HG03135 (cell line): ENCODE measurements at regions not wholly inside any gene's neighbourhood (a gene's known extent, or its start where the extent isn't known, plus 50 kb on each side); places are given as distances from the start of the nearest gene placed in this dataset.
"Not testable (repeated sequence)": the region's sequence is repeated elsewhere in the genome, so short reads cannot be mapped to it uniquely, and the experiment has no call there.

Experiments
- ATAC-seq: cut with Tn5 transposase; IDR thresholded peaks from one replicate; pipeline ENCODE4 v1.9.1; 2021; ENCODE audit warnings: mild to moderate bottlenecking, moderate library complexity; ENCODE audit not compliant: unreplicated experiment

GRCh38 chr5:82522897-82523296 lies 244.7 kb upstream of the RPS23 start:
- ATAC-seq, result no peak

- ATAC-seq, result no peak
Measured at GRCh38 chr5:82521431-82522051, 243.4 kb upstream of the RPS23 start.

- ATAC-seq, result no peak
Measured at GRCh38 chr5:82519558-82519957, 241.4 kb upstream of the RPS23 start.

- no peak for ATAC-seq
Measured at GRCh38 chr5:82517544-82518075, 239.5 kb upstream of the RPS23 start.

GRCh38 chr5:82513738-82514137 lies 235.6 kb upstream of the RPS23 start:
- ATAC-seq, result no peak

- no peak for ATAC-seq
Measured at GRCh38 chr5:82512025-82512424, 233.9 kb upstream of the RPS23 start.

- ATAC-seq, result no peak
Measured at GRCh38 chr5:82511134-82511533, 233.0 kb upstream of the RPS23 start.

GRCh38 chr5:82509762-82510161 lies 231.6 kb upstream of the RPS23 start:
- ATAC-seq, result no peak

GRCh38 chr5:82506390-82506789 lies 228.2 kb upstream of the RPS23 start:
- ATAC-seq, result not testable (repeated sequence)

GRCh38 chr5:82499725-82500244 lies 221.6 kb upstream of the RPS23 start:
- no peak for ATAC-seq

- no peak for ATAC-seq
Measured at GRCh38 chr5:82497242-82497641, 219.1 kb upstream of the RPS23 start.

- no peak for ATAC-seq
Measured at GRCh38 chr5:82494942-82495341, 216.8 kb upstream of the RPS23 start.

GRCh38 chr5:82493221-82493620 lies 215.1 kb upstream of the RPS23 start:
- ATAC-seq, result no peak

- no peak for ATAC-seq
Measured at GRCh38 chr5:82491397-82491796, 213.2 kb upstream of the RPS23 start.

GRCh38 chr5:82489683-82490082 lies 211.5 kb upstream of the RPS23 start:
- no peak for ATAC-seq

- ATAC-seq, result no peak
Measured at GRCh38 chr5:82487131-82487530, 209.0 kb upstream of the RPS23 start.

GRCh38 chr5:82480331-82480730 lies 202.2 kb upstream of the RPS23 start:
- no peak for ATAC-seq

GRCh38 chr5:82476155-82476554 lies 198.0 kb upstream of the RPS23 start:
- no peak for ATAC-seq

- no peak for ATAC-seq
Measured at GRCh38 chr5:82473262-82473661, 195.1 kb upstream of the RPS23 start.

GRCh38 chr5:82470185-82470994 lies 192.2 kb upstream of the RPS23 start:
- no peak for ATAC-seq

- no peak for ATAC-seq
Measured at GRCh38 chr5:82466986-82467561, 188.9 kb upstream of the RPS23 start.

- no peak for ATAC-seq
Measured at GRCh38 chr5:82465235-82465634, 187.1 kb upstream of the RPS23 start.
